ENCODE measurements at regions not wholly inside any gene's neighbourhood (a gene's known extent, or its start where the extent isn't known, plus 50 kb on each side); places are given as distances from the start of the nearest gene placed in this dataset.

DNA sequence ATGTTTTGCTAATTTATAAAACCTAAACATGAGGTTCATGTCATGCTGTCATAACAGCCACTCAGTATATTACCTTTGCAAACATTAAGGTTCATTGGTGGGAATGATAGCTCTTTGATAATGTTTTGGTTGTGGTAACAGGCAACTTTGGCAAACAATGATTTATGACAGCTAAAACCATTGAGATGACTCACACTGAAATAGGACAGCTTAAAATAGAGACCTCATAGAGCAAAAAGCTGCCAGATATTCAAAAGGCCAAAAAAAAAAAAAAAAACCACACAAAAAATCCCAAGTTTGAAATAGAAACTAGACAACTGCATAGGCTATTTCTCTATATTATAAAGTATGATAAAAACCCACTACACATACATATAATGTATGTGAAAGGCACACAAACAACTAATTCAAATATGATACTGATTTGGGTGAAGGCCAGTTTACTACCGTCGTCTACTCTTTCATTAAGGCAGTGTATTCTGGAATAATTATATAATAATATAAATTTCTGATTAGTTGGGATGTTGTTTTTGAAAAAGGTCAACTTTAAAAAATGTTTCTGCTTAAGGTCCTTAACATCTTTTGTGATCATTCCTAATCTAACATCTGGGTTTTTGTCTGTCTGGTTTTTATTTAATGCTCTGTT lies 646.0 kb upstream of the PITX2 start (continued):
- TF ChIP-seq SIN3A (IDR thresholded peaks at IDR 0.05; ENCODE audit: low read depth, low read length) (no peak), CEBPB (IDR thresholded peaks at IDR 0.05; ENCODE audit: borderline replicate concordance in 1 of 2, low read depth in 2 of 2, low read length in 2 of 2) (no peak), BHLHE40 (IDR thresholded peaks at IDR 0.05; ENCODE audit: borderline replicate concordance in 1 of 2, low read depth in 2 of 2, low read length in 1 of 2) (no peak), MEF2A (IDR thresholded peaks at IDR 0.05; ENCODE audit: insufficient read depth, low read depth, low read length) (peak; percentile 82), ESRRA (IDR thresholded peaks at IDR 0.05; ENCODE audit: low read length) (no peak), BMI1 (IDR thresholded peaks at IDR 0.05; ENCODE audit: borderline replicate concordance) (no peak), MXI1 (IDR thresholded peaks at IDR 0.05; ENCODE audit: low read depth, low read length) (no peak), IRF5 (IDR thresholded peaks at IDR 0.05; ENCODE audit: borderline replicate concordance) (no peak), NFIC (IDR thresholded peaks at IDR 0.05; ENCODE audit: low read depth, low read length) (peak; percentile 74; the same call in 1 of the 2 replicates)
- TF ChIP-seq, protein P1, sequence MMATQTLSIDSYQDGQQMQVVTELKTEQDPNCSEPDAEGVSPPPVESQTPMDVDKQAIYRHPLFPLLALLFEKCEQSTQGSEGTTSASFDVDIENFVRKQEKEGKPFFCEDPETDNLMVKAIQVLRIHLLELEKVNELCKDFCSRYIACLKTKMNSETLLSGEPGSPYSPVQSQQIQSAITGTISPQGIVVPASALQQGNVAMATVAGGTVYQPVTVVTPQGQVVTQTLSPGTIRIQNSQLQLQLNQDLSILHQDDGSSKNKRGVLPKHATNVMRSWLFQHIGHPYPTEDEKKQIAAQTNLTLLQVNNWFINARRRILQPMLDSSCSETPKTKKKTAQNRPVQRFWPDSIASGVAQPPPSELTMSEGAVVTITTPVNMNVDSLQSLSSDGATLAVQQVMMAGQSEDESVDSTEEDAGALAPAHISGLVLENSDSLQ (IDR thresholded peaks at IDR 0.05): peak; percentile 68
- TF ChIP-seq, protein P2, sequence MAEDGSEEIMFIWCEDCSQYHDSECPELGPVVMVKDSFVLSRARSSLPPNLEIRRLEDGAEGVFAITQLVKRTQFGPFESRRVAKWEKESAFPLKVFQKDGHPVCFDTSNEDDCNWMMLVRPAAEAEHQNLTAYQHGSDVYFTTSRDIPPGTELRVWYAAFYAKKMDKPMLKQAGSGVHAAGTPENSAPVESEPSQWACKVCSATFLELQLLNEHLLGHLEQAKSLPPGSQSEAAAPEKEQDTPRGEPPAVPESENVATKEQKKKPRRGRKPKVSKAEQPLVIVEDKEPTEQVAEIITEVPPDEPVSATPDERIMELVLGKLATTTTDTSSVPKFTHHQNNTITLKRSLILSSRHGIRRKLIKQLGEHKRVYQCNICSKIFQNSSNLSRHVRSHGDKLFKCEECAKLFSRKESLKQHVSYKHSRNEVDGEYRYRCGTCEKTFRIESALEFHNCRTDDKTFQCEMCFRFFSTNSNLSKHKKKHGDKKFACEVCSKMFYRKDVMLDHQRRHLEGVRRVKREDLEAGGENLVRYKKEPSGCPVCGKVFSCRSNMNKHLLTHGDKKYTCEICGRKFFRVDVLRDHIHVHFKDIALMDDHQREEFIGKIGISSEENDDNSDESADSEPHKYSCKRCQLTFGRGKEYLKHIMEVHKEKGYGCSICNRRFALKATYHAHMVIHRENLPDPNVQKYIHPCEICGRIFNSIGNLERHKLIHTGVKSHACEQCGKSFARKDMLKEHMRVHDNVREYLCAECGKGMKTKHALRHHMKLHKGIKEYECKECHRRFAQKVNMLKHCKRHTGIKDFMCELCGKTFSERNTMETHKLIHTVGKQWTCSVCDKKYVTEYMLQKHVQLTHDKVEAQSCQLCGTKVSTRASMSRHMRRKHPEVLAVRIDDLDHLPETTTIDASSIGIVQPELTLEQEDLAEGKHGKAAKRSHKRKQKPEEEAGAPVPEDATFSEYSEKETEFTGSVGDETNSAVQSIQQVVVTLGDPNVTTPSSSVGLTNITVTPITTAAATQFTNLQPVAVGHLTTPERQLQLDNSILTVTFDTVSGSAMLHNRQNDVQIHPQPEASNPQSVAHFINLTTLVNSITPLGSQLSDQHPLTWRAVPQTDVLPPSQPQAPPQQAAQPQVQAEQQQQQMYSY (CRISPR knock-in tag; IDR thresholded peaks at IDR 0.05): no peak
